Embryonic facial prominence (tissue), 1 donor: ENCODE measurements at regions not wholly inside any gene's neighbourhood (a gene's known extent, or its start where the extent isn't known, plus 50 kb on each side); places are given as distances from the start of the nearest gene placed in this dataset.
"Not testable (repeated sequence)": the region's sequence is repeated elsewhere in the genome, so short reads cannot be mapped to it uniquely, and the experiment has no call there.

Experiments
- DNase-seq: peaks from one replicate; pipeline ENCODE4 v3.0.0-alpha.2; 2016; ENCODE audit errors: extremely low spot score

DNA sequence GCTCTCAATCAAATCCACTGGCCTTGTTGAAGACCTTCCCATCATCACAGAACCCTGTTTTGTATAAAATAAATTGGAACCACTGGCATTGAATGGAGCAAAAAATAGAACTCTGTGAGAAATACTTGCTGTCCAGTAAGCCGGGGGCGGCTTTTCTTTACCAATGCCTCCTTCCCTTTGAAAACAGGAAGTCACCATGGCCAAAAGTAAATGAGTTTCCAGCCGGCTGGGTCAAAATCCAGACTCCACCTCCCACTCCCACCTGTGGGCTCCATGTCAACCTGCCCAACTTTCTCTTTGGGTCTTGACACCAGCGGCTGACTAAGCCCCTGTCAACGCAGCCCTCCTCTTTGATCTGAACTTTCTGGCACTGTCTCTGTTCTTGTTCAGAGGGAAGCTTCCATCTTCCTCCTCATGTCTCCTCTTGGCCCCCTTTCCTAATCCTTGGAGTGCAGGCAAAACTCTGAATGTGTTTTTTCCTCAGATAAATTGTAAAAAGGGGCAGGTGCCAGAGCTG is 95.2 kb downstream of the TFAP2C start:
- DNase-seq = no peak

DNA sequence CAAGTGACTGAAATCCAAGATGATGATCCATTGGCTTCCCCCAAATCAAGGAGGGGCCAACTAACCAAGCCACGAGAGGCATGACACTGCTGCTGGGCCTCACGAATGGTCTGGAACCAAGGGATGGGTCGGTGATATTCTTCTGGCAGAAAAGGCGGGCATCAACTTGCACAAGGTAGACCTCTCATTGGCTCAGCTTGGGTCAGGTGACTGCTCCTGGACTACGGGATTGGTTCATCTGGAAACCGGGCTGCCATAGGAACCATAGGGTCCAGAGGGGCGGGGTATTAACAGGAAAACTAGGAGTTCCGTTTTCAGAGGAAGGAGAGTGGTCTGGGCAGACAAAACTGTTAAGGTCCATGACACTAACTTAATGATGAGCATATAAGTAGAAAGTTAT is 100.9 kb downstream of the TFAP2C start:
- DNase-seq = no peak

DNA sequence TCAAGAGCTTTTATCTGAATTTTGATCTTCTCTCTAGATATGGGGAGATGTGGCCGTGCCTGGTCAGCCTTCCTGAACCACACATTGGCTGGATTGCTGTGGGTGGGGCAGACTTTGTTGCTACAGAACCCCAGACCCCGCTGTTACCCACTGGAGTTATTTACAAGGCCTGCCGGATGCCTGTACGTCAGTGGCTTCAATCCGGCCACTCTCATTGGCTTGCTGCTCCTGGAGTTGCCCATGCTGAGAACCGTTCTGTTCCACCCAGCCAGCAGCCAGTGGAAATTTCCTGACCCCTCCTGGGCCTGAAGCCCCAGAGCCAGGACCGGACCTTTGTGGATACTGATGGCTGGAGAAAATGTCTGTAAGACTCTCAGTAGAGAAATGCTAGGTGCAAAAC is 101.9 kb downstream of the TFAP2C start:
- no peak for DNase-seq

DNA sequence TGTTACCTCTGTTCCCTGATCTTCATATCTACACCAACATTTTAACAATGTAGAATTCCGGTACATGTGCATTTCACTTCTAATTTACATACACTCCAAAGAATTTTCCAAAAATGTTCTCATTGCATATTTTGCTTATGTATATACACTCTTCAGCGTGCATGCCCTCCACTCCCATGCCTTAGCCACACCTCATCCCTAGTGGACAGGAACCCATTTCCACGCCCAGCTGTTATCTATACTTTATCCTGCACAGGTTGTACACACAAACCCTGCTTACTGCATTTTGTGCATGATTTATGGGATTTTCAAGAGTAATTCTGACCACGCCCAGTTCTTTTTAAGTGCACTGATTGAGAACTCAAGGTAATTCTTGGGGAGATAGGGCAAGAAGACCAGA is 102.4 kb downstream of the TFAP2C start:
- DNase-seq = no peak

DNA sequence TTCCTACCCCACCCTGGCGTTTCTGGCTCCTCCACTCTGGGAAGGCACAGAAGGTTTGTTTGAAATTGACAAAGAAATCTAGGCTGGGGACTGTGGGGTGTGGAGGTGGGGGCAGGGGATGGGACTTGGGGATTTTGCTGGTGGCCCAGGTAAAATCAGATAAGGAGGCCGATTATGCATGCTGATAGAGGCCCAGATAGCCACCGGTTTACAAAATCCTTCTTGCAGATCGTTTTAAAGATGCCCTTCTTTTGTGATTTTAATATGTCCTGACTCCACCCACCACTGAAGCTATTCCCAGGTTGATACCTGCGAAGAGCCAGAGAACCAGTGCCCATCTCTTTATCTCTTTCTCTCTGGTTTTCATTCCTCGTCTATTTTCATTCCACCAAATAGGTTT is 104.9 kb downstream of the TFAP2C start:
- DNase-seq = no peak

DNA sequence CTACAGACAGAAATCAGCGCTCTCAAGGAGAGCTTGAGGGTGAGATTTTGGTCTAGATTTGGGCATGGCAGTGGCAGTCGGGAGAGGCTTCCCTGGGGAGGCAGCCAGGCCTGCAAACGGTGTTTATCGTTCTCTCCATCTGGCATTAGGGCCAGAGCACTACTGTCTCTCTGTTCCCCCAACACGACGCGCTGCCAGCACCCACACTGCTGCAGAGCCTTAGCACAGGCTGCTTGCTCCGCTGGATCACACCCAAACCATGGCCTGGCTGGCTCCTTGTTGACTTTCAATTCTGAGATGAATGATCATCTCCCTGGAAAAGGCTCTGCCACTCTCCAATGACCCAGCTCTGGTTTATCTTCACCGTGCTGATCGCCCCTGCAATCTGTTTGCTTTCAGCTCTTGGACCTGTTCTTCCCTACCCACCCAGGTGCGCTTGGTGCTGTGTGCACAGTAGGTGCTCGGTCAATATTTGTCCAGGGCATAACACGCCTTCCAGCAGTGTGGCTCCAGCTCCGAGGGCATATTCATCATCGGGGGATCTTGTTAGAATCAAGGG is 106.1 kb downstream of the TFAP2C start:
- no peak for DNase-seq

DNA sequence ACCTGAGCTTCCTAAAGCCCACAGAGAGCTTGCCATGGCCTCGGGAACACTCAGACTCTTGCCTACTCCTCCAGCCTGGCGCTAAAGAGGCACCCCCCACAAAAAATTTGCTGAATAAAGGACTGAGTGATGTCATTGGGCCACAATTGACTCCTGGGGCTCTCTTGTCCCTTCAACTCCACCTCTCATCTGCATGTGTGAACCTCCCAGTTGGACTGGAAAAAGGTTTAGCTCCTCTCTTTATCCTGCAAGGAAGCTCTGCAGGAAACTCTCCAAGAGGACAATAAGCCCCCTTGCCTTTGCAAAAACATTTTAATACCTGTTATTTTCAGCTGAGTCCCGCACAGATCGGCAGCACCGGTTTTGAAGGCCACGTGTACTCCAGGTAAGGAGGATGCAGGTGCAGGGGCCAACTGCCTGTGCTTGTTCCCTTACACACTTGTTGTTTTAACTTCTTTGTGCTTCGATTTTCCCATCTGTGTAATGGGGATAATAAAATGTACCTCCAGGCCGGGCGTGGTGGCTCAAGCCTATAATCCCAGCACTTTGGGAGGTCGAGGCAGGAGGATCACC is 107.3 kb downstream of the TFAP2C start:
- no peak for DNase-seq

DNA sequence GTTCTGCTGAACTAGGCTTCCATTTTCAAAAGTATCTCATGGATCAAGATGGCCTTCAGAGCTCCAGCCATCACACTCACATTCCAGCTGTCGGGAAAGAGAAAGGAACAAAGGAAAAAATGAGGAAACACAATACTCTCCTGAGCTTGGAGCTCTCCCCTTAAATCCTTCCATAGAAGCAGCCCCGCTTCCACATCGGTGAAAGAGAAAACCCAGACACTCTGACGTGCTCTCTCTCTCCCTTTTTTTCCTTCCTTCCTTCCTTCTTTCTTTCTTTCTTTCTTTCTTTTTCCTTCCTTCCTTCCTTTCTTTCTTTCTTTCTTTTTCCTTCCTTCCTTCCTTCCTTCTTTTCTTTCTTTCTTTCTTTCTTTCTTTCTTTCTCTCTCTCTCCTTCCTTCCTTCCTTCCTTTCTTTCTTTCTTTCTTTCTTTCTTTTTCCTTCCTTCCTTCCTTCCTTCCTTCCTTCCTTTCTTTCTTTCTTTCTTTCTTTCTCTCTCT is 115.3 kb downstream of the TFAP2C start:
- not testable (repeated sequence) for DNase-seq

DNA sequence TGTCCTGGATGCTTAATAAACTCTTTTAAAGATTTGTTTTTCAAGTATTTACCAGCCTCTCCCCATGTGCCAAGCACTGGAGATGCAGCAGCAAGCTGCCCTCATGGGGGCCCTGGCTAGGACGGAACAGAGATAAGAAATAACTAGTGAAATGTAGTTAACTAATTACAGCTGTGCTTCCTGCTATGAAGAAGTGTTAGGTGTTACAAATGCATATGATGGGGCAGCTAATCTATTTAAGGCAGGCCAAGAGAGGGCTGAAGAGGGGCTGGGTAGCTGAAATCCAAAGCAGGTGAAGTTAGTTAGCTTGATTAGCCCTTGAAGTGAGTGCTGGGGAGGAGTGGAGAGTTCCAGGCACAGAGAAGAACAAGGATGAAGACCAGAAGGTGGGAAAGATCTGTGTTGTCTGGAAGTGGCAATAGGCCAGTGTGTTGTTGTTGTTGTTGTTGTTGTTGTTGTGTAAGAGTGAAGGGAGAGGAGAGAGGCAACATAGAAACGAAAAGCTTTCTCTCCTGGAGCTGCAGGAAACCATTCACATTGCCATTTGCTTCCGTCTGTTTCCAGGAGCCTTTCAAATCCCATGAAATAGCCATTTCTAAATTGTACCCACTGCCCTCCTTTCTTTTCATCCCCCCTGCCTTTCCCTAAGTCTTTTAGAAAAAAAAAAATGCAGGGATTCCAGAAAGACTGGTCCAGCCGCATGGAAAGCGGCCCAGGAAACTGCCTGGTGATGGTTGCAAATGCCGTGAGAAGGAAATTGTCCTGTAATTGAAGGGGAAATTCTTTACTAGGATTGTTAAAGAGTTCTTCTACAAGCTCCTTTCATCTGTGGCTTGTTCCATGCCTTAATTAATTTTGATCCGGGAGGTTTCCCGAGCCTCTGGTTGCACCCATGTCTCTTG is 119.6 kb downstream of the TFAP2C start:
- no peak for DNase-seq

DNA sequence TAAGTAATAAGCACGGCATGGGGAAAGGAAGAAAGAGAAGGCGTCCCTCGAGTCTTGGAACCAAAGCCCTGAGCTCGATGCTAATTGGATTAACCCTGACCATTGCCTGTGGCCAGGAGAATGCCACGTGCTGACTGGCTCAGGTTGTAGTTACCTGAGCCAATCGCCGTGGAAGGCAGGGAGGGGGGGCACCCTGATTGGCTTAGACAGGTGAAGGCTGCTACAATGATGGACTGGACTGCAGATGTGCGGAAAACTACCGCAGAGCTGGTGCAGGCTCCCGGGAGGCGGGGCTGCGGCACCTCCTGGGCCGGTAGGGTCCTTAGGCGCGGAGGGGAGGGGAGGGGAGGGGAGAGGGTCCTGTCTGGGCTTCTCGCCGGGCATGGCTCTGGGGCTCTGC is 121.3 kb downstream of the TFAP2C start:
- no peak for DNase-seq

DNA sequence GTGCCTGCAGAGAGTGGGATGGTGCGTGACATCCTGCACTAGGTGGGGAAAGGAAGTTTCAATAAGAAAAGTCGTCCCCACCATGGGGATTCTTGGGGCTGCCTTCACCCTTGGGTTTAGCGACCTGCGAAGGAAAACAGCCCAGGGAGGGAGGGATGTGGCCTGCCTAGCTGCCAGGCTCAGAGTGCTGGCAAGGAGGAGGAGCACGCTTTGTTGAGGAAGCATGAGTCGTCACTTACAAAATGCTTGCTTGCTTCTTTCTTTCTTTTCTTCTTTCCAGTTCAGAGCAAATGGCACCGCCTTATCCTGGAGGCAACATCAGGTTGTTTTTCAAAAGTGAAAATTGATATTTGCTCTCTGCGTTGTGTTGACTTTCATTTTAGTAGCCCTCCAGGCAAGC is 123.2 kb downstream of the TFAP2C start:
- DNase-seq = no peak

DNA sequence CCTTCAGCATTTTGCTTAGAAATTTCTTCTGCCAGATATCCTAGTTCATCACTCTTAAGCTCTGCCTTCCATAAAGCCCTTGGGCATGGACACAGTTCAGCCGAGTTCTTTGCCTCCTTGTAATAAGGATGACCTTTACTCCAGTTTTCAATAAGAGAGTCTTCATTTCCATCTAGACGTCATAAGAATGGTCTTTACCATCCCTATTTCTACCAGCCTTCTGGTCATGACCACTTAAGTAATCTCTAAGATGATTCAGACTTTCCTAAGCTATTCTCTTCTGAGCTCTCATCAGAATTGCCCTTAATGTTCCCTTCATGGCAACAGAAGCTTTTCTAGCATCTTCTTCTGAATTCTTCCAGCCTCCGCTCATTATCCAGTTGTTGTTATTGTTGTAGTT is 126.1 kb downstream of the TFAP2C start:
- no peak for DNase-seq

DNA sequence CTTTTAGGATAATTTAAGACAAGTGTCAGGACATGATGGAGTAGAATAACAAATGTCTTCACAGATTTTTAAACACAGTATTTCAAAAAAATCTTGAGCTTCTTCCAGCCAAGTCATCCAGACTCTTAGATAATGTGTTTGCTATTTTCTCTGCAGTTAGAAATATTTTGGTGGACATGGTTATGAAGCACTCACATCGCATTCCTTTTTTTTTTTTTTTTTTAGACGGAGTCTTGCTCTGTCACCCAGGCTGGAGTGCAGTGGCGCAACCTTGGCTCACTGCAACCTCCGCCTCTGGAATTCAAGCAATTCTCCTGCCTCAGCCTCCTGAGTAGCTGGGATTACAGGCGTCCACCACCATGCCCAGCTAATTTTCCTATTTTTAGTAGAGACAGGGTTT is 127.6 kb downstream of the TFAP2C start:
- not testable (repeated sequence) for DNase-seq

DNA sequence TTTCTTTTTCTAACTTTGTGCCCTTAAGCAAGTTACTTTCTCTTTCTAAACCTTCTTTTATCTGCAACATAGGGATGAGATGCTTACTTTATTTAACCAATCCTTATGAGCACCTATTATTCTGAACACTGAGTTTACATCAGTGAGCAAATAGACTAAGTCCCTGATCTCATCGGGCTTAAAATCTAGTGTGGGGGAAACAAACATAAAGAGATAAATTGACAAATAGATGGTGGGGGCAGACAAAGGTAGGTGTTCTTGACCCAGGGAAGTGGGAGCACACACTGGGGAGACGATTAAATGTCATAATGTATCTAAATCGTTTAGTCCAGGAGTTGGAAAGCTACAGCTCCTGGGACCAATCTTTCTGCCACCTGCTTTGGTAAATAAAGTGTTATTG is 129.6 kb downstream of the TFAP2C start:
- DNase-seq = no peak

DNA sequence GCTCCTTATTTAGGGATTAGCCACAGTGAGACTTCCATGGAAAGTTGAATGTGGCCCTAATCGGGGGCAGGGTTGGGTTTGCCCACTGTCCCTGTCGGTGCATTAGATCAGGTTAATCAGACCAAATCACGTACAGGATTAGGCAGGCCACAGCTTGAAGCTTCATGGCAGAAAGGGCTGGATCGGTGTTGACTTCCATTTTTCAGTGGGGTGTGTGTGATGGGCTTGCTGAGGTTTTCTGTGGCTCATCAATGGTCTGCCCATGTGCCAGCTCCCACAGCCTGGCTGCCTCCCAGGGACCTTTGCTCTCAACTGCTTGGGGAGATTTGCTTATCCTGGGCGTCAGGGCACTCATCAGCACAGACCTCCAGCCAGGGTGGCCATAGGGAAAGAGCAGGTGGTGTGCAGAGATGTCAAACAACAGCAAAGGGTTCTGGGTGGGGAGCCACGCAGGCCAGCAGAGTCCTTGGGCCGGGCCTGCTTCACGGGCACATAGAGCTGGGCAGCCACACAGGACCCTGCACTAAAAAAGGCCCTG is 130.7 kb downstream of the TFAP2C start:
- no peak for DNase-seq

DNA sequence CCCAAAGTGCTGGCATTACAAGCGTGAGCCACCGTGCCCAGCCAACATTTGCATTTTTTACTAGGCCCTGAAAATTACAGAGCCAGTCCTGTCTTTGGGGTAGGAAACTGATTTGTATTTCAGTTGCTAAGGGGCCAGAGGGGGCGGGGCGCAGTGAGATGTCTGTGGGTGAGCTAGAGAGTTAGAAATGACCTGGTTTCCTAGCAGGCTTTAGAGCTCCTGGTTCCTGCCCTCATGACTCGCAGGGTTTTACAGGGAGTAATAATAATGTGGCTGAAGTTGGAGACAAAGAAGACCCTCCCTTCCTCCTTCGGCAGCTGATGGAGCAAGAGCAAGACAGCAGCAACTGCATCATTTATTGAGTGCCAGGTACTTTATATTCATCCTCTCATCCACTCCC is 131.5 kb downstream of the TFAP2C start:
- DNase-seq = no peak

DNA sequence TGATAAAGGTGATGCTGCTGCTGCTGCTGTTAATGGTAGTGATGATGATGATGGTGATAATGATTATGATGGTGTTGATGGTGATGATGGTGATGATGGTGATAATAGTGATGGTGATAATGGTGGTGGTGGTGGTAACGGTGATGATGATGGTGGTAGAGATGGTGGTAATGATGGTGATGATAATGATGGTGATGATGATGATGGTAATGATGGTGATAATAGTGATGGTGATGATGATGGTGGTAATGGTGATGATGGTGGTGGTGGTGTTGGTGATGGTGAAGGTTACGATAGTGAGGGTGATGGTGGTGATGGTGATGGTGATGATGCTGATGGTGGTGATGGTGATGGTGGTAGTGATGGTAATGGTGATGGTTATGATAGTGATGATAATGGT is 132.3 kb downstream of the TFAP2C start:
- no peak for DNase-seq

DNA sequence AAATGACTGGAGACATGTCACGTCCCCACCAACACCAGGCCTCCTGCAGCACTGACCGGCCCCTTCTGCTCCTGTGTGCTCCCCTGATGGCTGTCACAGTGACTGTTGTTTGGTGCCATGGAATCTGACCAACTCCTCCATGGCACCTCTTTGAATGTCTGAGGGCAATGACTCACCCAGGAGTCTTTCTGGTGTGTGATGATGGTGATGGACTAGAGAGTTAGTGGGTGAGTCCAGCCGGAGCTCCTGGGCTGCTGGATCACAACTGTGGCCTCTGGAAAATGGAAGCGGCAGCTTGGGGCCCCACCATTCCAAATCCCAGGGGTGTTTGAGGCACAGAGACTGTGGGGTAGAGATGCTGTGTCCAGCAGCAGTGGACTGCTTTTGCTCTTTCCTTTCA is 133.3 kb downstream of the TFAP2C start:
- no peak for DNase-seq

DNA sequence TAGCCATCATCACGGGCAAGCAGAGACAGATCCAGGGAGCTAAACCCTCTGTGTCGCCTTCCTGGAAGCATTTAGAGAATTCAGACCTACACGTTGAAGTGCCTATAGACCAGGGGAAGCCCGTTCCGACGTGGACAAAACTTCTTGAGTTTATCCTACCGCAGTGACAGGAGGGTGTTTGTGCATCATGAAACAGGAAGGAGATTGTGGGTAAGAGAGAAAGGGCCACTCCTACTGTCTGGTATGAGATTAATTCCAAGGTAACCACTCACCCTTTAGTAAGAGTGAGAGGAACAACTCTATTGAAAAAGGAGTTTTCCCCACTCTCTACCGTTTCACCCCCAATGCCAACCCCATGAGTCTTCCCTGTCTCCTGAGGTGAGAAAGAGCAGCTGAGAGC is 133.7 kb downstream of the TFAP2C start:
- no peak for DNase-seq

DNA sequence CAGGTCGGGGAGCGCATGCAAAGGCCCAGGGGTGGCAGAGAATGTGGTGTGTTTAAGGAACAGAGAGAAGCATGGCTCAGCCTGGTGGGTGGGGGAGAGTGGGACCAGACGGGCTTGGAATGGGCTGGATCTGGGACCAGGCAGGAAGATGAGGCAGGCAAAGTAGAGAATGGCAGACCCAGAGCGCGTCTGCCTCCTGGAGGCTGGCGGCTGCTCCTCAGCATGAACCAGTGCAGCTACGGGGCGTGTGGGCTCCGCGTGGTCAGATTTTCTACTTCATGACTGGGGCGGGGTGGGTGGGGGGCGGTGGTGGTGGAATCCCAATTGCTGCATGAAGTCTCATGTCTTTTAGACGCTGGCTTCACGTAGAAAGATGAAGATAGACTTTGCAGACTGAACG is 135.6 kb downstream of the TFAP2C start:
- no peak for DNase-seq

DNA sequence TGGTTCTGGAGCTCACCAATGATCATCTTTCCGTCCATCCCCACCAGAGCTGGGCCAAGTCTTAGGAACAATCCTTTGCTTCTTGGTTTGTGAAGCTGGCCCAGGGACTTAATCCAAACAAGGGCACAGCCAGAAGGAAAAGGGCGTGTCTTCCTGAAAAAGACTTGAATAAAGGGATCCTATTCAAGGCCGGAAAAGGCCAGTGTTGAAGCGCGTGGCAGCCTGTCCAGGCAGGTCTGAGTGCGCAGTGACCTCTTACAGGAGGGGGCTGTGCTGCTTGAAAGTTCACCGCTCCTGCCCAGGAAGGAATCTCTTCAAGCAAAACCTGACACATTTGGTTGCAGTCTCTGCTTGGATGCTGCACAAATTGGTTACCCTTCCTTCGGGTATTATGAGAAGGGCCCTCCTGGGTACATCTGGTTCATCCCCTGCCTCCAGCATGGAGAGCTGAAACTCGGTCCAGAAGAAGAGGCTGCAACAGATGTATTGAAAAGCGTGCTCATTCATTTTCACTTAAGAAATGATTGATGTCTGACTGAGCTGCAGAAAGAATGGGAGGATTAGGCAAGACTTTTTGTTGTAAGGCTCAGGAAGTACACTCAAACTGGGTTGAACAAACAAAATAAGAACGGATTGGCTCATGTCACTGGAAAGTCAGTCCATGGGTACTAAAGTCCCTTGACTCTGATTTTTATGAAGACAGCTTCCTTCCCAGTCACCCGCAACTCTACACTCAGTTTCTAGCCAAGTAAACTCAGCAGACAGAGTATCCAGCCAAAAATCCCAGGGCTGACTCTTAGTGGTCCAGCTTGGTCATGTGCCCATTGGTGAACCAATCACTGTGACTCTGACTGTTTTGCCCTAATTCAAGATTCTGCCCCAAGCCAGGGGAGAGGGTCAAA is 136.3 kb downstream of the TFAP2C start:
- no peak for DNase-seq

DNA sequence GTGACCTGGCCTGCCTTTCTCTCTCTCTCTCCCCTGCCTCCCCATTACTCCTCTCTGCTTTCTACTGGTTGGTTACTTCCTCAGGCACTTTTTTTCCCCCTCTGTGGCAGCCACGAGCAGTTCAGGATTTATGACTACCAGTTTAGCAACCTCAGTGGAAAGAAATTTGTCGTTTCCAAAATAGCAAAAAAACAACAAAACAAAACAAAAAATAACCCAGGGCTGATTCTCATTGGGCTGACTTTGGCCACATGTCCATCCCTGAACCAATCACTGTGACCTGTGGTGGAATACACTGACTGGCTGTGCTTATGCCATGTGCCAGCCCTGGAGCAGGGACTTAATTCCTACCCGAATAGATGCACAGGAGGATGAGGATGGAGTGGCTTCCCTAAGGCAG is 137.4 kb downstream of the TFAP2C start:
- DNase-seq = no peak
